ENCODE measurements at regions not wholly inside any gene's neighbourhood (a gene's known extent, or its start where the extent isn't known, plus 50 kb on each side); places are given as distances from the start of the nearest gene placed in this dataset.

- 15% methylated on average over 1 of the region's 1 CpG for WGBS (ENCODE audit: missing lambda C conversion rate)
- Histone ChIP-seq H3K4me3 (no peak overlapping the region), H3K4me2 (no peak overlapping the region), H3K27ac (no peak overlapping the region), H3K9me3 (no peaks in the 10 kb centered on the region; the same call in 2 of the 3 replicates), H3K4me1 (no peaks in the 10 kb centered on the region)
- FAIRE-seq (no peak), ATAC-seq (no peak), DNase-seq (ENCODE audit: low read depth in 1 of 2, low spot score in 1 of 2) (no peak)
- TF ChIP-seq RARB (CRISPR knock-in tag; IDR thresholded peaks at IDR 0.05) (no peak), SMC3 (IDR thresholded peaks at IDR 0.05) (no peak), HMGXB4 (CRISPR knock-in tag; IDR thresholded peaks at IDR 0.05; ENCODE audit: borderline replicate concordance) (no peak), BHLHE40 (IDR thresholded peaks at IDR 0.05; ENCODE audit: low read depth, low read length) (no peak), TP53 (CRISPR knock-in tag; IDR thresholded peaks at IDR 0.05) (no peak), NPAS2 (CRISPR knock-in tag; IDR thresholded peaks at IDR 0.05; ENCODE audit: borderline replicate concordance) (no peak), ESRRA (IDR thresholded peaks at IDR 0.05; ENCODE audit: borderline replicate concordance, low read length) (no peak), KDM5A (IDR thresholded peaks at IDR 0.05) (no peak), EHMT2 (IDR thresholded peaks at IDR 0.05; ENCODE audit: low read depth) (no peak), JUN (IDR thresholded peaks at IDR 0.05) (no peak), MAX (IDR thresholded peaks at IDR 0.05) (no peak), ZNF302 (CRISPR knock-in tag; IDR thresholded peaks at IDR 0.05) (no peak)
- ChIA-PET CTCF (interaction anchor here (0.6 to 0.9 kb wide), 2 partner anchors 24 to 63 kb away, joined by 3 to 4 read pairs; no protein-coding TSS in a partner anchor), POLR2A (no interaction called here)
Measured at GRCh38 chr7:41590986-41591385, 111.9 kb downstream of the INHBA start.

- Histone ChIP-seq H3K4me2 (no peak overlapping the region), H3K4me3 (no peak overlapping the region), H3K27ac (no peak overlapping the region), H3K4me1 (no peaks in the 10 kb centered on the region), H3K9me3 (no peaks in the 10 kb centered on the region; the same call in 2 of the 3 replicates)
- ChIA-PET CTCF (no interaction called here), POLR2A (no interaction called here)
- 29% methylated on average over 5 of the region's 5 CpGs for WGBS (ENCODE audit: missing lambda C conversion rate)
- TF ChIP-seq NFE2L2 (conservative IDR thresholded peaks at IDR 0.05; ENCODE audit: low read length) (no peak), SREBF2 (IDR thresholded peaks at IDR 0.05) (no peak), FOSB (CRISPR knock-in tag; IDR thresholded peaks at IDR 0.05) (no peak), ZNF302 (CRISPR knock-in tag; IDR thresholded peaks at IDR 0.05) (no peak)
- ATAC-seq (no peak), DNase-seq (ENCODE audit: low read depth in 1 of 2, low spot score in 1 of 2) (no peak), FAIRE-seq (no peak)
Measured at GRCh38 chr7:41588341-41588740, 114.5 kb downstream of the INHBA start.

- Histone ChIP-seq H3K4me1 (no peaks in the 10 kb centered on the region), H3K9me3 (no peaks in the 10 kb centered on the region; the same call in 2 of the 3 replicates), H3K4me2 (no peak overlapping the region), H3K4me3 (no peak overlapping the region), H3K27ac (no peak overlapping the region)
- CTCF ChIA-PET, result no interaction called here
- no peak for FAIRE-seq
- TF ChIP-seq GATA3 (IDR thresholded peaks at IDR 0.05; ENCODE audit: borderline replicate concordance) (no peak), FOSL2 (IDR thresholded peaks at IDR 0.05) (no peak), FOSL2 (CRISPR knock-in tag; IDR thresholded peaks at IDR 0.05) (no peak), RNF2 (IDR thresholded peaks at IDR 0.05; ENCODE audit: borderline replicate concordance, low read depth) (no peak), SMC3 (IDR thresholded peaks at IDR 0.05) (no peak), ZSCAN20 (CRISPR knock-in tag; IDR thresholded peaks at IDR 0.05) (no peak), CHD4 (IDR thresholded peaks at IDR 0.05; ENCODE audit: borderline replicate concordance) (no peak), CEBPB (IDR thresholded peaks at IDR 0.05) (no peak), HDAC2 (IDR thresholded peaks at IDR 0.05) (no peak), POLR2A (IDR thresholded peaks at IDR 0.05; ENCODE audit: low read length) (no peak), MYC (IDR thresholded peaks at IDR 0.05; ENCODE audit: borderline replicate concordance, low read length) (no peak), MAX (IDR thresholded peaks at IDR 0.05) (no peak), FOXS1 (CRISPR knock-in tag; IDR thresholded peaks at IDR 0.05) (no peak), ZC3H11A (IDR thresholded peaks at IDR 0.05) (no peak), HES2 (IDR thresholded peaks at IDR 0.05) (no peak), RARB (CRISPR knock-in tag; IDR thresholded peaks at IDR 0.05) (no peak), EHF (CRISPR knock-in tag; IDR thresholded peaks at IDR 0.05) (no peak), NFE2L2 (conservative IDR thresholded peaks at IDR 0.05; ENCODE audit: low read length) (no peak)
- 20% methylated on average over 3 of the region's 3 CpGs for WGBS (ENCODE audit: missing lambda C conversion rate)
- no peak for DNase-seq (ENCODE audit: low read depth in 1 of 2, low spot score in 1 of 2)
- ATAC-seq, result no peak
- POLR2A ChIA-PET, result no interaction called here
Measured at GRCh38 chr7:41586931-41587640, 115.8 kb downstream of the INHBA start.

Data from A549 (cell line).